Cerebellar nuclear complex (tissue), 1 donor: ENCODE measurements at regions not wholly inside any gene's neighbourhood (a gene's known extent, or its start where the extent isn't known, plus 50 kb on each side); places are given as distances from the start of the nearest gene placed in this dataset.
"Not testable (repeated sequence)": the region's sequence is repeated elsewhere in the genome, so short reads cannot be mapped to it uniquely, and the experiment has no call there.

ENCODE experiments used
- DNase-seq, 2 experiments: peaks; one replicate each; lab custom pipeline; 2025; lab: John Stamatoyannopoulos, UW

- DNase-seq = no peak
These were observed 222.4 kb downstream of the ANTXR2 start for GRCh38 chr4:79850626-79851025.

GRCh38 chr4:79848329-79848728 lies 224.7 kb downstream of the ANTXR2 start:
- no peak for DNase-seq

- DNase-seq = no peak
These were observed 225.6 kb downstream of the ANTXR2 start for GRCh38 chr4:79847411-79847810.

- DNase-seq = no peak
These were observed 230.9 kb downstream of the ANTXR2 start for GRCh38 chr4:79842162-79842561.

- DNase-seq = no peak
These were observed 239.2 kb downstream of the ANTXR2 start for GRCh38 chr4:79833857-79834256.

GRCh38 chr4:79831701-79832514 lies 241.1 kb downstream of the ANTXR2 start:
- DNase-seq = no peak

GRCh38 chr4:79831119-79831528 lies 241.9 kb downstream of the ANTXR2 start:
- no peak for DNase-seq

- DNase-seq = no peak
These were observed 245.7 kb downstream of the ANTXR2 start for GRCh38 chr4:79827283-79827682.

GRCh38 chr4:79823148-79823763 lies 249.8 kb downstream of the ANTXR2 start:
- no peak for DNase-seq

- no peak for DNase-seq
These were observed 252.6 kb downstream of the ANTXR2 start for GRCh38 chr4:79820427-79820826.

- DNase-seq = not testable (repeated sequence)
These were observed 265.1 kb downstream of the ANTXR2 start for GRCh38 chr4:79807933-79808332.

- DNase-seq = no peak
These were observed 275.0 kb downstream of the ANTXR2 start for GRCh38 chr4:79798047-79798446.

GRCh38 chr4:79796948-79797347 lies 276.1 kb downstream of the ANTXR2 start:
- DNase-seq = no peak

GRCh38 chr4:79788884-79789283 lies 284.1 kb downstream of the ANTXR2 start:
- no peak for DNase-seq

- DNase-seq = no peak
These were observed 292.9 kb downstream of the ANTXR2 start for GRCh38 chr4:79780129-79780528.

- no peak for DNase-seq
These were observed 300.5 kb downstream of the ANTXR2 start for GRCh38 chr4:79772510-79772909.

- DNase-seq = no peak
These were observed 308.9 kb downstream of the ANTXR2 start for GRCh38 chr4:79764120-79764519.

- no peak for DNase-seq
These were observed 309.4 kb downstream of the ANTXR2 start for GRCh38 chr4:79763486-79764075.

GRCh38 chr4:79759793-79760192 lies 313.2 kb downstream of the ANTXR2 start:
- DNase-seq = no peak

GRCh38 chr4:79757600-79757999 lies 315.4 kb downstream of the ANTXR2 start:
- DNase-seq = no peak

- DNase-seq = no peak
These were observed 316.7 kb downstream of the ANTXR2 start for GRCh38 chr4:79756140-79756895.

GRCh38 chr4:79748835-79749234 lies 324.2 kb downstream of the ANTXR2 start:
- DNase-seq = no peak
